Activated naive CD4-positive, alpha-beta T cell (primary cell): ENCODE measurements at regions not wholly inside any gene's neighbourhood (a gene's known extent, or its start where the extent isn't known, plus 50 kb on each side); places are given as distances from the start of the nearest gene placed in this dataset.
"Not testable (repeated sequence)": the region's sequence is repeated elsewhere in the genome, so short reads cannot be mapped to it uniquely, and the experiment has no call there.

Experiments used
- DNase-seq, 4 experiments: peaks; one replicate each; lab custom pipeline; 2025; lab: John Stamatoyannopoulos, UW

DNA sequence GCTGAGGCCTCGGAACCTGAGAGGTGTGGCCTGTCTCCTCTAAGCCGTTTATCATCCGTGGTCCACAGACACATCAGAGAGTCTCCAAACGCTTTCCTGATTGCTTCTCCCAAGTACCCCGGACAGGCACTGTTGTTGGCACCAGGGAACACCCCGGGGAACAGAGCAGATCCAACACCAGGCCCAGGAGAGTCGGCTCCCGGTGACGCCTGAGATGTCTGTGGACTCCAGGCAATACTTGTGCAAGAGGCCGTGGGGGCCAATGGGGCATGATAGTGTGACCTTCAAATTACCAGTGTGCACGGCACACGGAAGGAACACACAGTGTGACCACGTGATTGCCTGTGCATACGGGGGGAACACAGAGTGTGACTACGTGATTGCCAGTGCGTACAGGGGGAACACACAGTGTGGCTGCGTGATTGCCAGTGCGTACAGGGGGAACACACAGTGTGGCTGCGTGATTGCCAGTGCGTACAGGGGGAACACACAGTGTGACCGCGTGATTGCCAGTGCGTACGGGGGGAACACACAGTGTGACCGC is 136.6 kb downstream of the RTP5 start:
- not testable (repeated sequence) for DNase-seq

GRCh38 chr2:242008908-242009307 is 139.4 kb downstream of the RTP5 start:
- DNase-seq, result not testable (repeated sequence)

GRCh38 chr2:242009846-242010245 is 140.3 kb downstream of the RTP5 start:
- not testable (repeated sequence) for DNase-seq

- not testable (repeated sequence) for DNase-seq
These were observed 141.0 kb downstream of the RTP5 start for GRCh38 chr2:242010252-242011166.

DNA sequence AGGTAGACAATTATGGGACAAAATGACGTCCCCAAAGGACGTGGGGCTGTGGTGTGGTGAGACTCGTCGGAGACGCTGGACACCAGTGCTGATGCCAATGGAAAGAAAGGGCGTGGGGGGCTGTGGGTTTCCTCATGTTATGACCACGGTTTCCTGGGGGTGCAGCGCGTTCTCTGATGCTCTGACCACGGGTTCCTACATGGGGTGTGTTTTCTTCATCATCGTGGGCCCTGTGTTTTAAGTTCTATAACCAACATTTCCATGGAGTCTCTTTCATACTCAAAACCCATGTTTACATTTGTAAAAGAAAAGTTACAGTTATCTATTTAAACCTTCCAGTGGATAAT is 141.6 kb downstream of the RTP5 start:
- DNase-seq, result no peak

- no peak for DNase-seq
These were observed 142.0 kb downstream of the RTP5 start for GRCh38 chr2:242011516-242011915.

- no peak for DNase-seq
These were observed 142.6 kb downstream of the RTP5 start for GRCh38 chr2:242011991-242012764.

DNA sequence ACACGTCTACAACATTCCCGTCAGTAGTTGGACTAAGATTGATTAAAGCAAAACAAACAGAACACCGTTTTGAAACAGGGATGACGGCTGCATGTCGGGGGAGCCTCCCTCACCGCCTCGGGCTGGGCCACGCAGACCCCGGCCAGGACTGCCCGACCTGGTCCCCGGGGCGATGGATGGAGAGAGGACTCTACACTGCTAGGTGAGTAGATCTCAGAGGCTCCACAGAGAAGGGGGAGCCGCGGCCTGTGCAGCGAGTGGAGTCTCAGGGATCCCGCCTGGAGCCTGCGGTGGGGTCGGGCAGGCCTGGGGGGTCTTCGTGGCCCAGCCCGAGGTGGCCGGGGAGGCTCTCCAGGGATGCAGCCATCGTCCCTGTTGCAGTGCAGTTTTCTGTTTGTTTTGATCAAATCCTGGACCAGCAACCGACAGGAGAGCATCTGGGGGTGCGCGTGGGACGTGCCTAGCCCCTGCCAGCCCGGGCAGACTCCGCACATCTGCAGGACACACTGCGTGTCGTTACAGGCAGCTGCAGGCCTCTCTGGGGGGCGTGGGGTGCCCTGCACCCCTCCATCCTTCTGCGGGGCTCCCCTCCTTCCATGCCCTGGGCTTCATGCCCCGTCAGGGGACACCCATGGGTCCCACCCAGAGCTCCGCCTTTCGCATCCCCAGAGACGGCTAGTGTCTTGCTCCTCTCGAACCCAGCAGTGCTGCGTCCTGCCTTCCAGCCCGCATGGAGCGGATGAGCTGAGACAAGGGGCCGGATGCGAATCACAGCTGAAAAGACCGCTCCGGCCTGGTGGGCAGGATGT is 143.6 kb downstream of the RTP5 start:
- DNase-seq, result no peak

DNA sequence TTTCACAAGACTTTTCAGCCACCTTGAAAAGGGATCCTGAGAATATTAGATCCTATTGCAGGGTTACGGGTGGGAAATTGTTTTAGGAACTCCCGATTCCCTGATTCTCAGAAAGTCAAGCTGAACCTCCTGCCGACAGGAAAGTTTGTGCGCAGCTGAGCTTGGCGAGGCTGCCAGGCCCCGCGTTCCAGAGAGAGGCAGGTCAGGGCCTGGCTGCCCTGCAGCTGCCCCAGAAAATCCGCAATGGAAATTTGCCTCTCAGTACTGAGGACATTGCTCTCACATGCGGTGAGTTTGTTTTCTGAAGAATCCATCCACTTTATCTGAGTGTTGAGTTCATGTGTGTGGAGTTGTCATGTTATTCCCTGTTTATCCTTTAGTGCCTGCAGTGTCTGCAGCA is 144.2 kb downstream of the RTP5 start:
- no peak for DNase-seq

DNA sequence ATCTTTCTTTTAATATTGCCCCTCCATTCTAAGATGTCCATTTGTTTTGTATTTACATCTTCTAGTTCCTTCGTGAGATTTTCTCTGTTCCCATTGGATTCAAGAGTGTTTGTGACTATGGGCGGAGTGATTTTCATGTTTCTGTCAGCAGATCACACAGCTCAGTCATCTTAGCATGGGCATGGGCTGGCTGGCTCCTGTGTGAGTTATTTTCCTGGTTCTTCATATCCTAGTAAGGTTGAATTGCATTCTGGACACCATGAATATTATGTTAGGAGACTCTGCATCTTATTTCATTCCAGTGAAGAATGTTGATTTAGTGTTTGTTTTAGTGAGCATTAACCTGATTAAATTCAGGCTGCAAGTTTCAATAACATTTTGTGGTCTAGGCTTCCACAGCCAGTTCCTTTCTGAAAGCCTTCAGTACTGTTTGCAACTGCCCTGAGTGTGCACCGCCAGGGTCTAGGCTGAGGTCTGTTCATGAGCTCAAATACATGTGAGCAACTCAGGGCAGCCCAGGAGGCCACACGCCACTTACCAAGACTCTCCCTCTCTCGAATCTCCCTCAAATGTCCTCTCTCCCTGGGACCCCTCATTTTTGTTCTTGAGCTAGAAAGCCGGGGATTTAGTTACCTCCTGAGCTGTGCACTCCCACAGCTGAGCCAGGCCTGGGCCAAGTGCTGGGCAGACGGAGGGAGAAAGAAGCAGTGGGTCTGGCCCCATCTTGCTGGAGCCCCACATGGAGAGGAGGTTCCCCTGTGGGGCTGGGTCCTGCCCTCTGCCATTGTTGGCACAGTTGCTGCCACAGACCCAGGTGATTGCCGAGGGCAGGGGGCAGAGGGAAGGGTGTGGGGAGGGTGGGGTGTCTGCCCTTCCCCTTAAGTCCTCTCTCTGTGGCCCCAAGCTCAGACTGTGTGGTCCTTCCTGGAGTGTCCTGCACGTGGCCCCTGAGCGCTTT is 145.9 kb downstream of the RTP5 start:
- no peak for DNase-seq

DNA sequence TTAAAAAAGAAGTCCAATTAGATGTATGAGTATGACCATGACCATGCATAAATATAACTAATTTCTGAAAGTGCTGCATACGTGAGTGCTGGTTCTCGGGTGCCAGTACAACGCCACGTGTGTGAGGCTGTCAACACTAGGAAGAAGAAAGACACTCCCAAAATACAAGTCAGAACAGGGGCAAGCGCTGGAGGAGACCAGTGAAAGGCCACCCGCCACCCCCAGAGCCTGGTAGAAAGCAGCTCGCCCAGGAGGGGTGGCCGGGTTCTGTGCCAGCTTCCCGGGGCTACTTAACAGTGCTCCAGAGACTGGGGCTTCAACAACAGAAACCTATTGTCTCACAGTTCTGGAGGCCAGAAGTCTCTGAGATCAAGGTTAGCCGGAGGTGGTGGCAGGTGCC is 147.6 kb downstream of the RTP5 start:
- DNase-seq, result no peak

DNA sequence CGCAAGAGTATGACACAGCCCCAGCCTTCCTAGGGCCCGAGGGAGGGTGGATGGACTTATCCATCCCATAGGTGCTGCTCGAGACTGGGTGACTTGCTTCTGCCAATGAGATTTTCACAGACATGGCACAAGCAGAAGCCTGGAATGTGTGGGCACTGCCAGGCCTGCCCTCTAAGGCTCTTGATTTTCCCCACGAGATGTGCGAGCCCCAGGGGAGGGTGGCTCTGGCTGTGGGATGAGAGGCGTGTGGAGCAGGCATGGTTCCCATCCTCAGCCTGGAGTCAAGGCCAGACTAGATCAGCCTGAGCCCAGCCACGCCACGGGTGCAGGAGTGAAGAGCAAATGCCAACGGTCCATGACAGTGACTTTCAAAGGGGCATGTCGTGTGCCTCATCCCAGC is 148.9 kb downstream of the RTP5 start:
- DNase-seq, result not testable (repeated sequence)

GRCh38 chr2:242019344-242019743 is 149.8 kb downstream of the RTP5 start:
- DNase-seq, result no peak

DNA sequence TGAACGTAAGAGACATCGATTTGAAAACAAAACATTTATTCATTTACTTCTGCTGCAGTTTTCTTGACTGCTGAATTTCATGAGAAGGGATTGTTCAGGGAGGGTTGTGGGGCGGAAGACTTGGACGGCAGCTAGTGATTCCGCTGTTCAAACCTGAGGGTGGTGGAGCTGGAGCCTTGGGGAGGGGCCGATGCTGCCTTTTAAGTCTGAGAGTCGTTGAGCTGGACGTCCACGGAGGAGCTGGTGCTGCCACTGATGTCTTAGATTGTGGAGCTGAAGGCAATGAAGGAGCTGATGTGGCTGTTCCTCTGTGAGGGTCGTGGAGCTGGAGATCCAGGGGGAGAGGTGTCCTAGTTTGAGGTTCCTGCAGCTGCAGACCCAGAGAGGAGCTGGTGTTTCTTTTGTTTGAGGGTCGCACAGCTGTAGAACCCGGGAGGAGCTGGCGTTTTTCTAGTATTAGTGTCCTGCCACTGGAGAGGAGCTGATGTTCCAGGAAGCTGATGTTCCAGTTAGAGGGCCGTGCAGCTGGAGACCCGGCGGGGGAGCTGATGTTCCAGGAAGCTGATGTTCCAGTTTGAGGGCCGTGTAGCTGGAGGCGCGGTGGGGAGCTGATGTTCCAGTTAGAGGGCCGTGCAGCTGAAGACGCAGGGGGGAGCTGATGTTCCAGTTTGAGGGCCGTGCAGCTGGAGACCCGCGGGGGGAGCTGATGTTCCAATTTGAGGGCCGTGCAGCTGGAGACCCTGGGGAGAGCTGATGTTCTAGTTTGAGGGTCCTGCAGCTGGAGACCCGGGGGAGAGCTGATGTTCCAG is 150.9 kb downstream of the RTP5 start:
- no peak for DNase-seq

- no peak for DNase-seq
These were observed 153.2 kb downstream of the RTP5 start for GRCh38 chr2:242022550-242023290.

DNA sequence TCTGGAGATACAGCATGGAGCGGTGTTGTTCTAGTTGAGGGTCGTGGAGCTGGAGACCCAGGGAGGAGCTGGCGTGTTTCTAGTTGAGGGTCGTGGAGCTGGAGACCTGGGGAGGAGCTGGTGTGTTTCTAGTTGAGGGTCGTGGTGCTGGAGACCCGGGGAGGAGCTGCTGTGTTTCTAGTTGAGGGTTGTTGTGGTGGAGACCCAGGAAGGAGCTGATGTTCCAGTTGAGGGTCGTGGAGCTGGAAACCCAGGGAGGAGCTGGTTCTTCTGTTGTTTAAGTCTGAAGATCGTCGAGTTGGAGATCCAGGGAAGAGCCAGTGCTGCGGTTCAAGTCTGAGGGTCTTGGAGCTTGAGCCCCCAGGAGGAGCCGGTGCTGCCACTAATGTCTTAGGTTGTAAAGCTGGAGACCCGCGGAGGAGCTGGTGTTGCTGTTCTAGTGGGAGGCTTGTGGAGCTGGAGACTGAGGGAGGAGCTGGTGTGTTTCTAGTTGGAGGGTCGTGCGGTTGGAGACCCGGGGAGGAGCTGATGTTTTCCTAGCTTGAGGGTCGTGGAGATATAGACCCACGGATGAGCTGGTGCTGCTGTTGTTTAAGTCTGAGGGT is 155.3 kb downstream of the RTP5 start:
- DNase-seq, result no peak

DNA sequence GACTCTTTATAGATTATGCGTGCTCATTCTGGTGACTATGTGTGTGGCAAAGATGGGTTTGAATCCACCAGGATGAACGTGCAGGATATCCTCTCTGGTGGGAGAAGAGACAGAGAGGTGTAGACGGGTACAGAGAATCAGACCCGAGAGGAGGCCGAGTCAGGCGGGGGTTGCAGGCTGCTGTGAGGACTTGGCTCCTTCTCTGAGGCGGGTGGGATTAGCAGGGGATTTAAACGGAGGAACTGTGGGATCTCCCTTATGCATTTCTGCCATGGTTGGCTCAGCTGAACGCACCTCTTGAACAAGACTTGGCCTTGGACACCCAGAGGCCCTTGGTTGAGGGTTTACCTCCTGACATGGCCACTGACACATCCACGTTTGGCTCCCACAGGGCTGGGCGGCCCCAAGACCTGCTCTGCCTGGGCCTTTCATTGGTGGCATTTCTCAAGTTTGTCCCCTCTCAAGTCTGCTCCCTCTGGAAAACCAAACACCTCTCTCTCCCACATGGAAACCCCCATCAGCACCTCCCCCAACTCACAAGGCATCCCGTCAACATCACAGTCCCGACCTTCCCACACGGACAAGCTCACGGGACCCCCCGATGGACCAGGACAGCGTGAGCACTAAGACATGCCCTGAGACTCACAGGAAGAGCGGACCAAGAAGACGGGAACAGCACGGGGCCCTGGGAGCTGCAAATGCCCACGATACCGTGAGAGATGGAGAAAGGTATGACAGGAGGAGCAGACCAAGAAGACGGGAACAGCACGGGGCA is 158.3 kb downstream of the RTP5 start:
- no peak for DNase-seq
